Muscle layer of colon (tissue), 2 donors: ENCODE measurements at regions not wholly inside any gene's neighbourhood (a gene's known extent, or its start where the extent isn't known, plus 50 kb on each side); places are given as distances from the start of the nearest gene placed in this dataset.

Source experiments
- H3K27ac ChIP-seq: one replicate; pipeline ENCODE4 v1.7.0; 2013; ENCODE audit warnings: low read depth, mild to moderate bottlenecking, low read length, moderate library complexity
- H3K27me3 ChIP-seq, 2 donors: one replicate each; pipeline ENCODE4 v1.7.0; 2013; ENCODE audit warnings: low read length in 2 of 2, mild to moderate bottlenecking in 2 of 2; ENCODE audit not compliant: insufficient read depth in 2 of 2, control insufficient read depth in 1 of 2
- H3K36me3 ChIP-seq: one replicate; pipeline ENCODE4 v1.7.0; 2013; ENCODE audit warnings: mild to moderate bottlenecking, low read length; ENCODE audit not compliant: insufficient read depth
- H3K4me1 ChIP-seq: one replicate; pipeline ENCODE4 v1.7.0; 2013; ENCODE audit warnings: mild to moderate bottlenecking, low read length; ENCODE audit not compliant: insufficient read depth
- H3K4me3 ChIP-seq, 2 donors: one replicate each; pipeline ENCODE4 v1.7.0; 2013; ENCODE audit warnings: low read length in 2 of 2, low read depth in 1 of 2, mild to moderate bottlenecking in 1 of 2, moderate library complexity in 1 of 2
- H3K9ac ChIP-seq: one replicate; pipeline ENCODE4 v1.7.0; 2013; ENCODE audit warnings: low read length
- H3K9me3 ChIP-seq: one replicate; pipeline ENCODE4 v1.7.0; 2013; ENCODE audit warnings: mild to moderate bottlenecking, low read length
- donor health status: abdominal sarcoma.
- donor health status: Adenocarcinoma of cecum.

- Histone ChIP-seq H3K4me1 (no peaks in the 10 kb centered on the region), H3K27me3 (no peaks in the 10 kb centered on the region), H3K9me3 (no peaks in the 10 kb centered on the region)
These were observed 51.4 kb upstream of the ITM2B start for GRCh38 chr13:48181482-48182145.

GRCh38 chr13:48178126-48178525 is 54.9 kb upstream of the ITM2B start:
- no peaks in the 10 kb centered on the region for H3K36me3 ChIP-seq
- H3K27me3 ChIP-seq: no peaks in the 10 kb centered on the region
- no peak overlapping the region for H3K27ac ChIP-seq
- H3K4me1 ChIP-seq: no peaks in the 10 kb centered on the region
- no peak overlapping the region for H3K4me3 ChIP-seq
- no peak overlapping the region for H3K9ac ChIP-seq
- H3K9me3 ChIP-seq: no peaks in the 10 kb centered on the region

More at GRCh38 chr13:48181482-48182145, 51.4 kb upstream of the ITM2B start:
- Histone ChIP-seq H3K4me3 (no peak overlapping the region), H3K36me3 (no peaks in the 10 kb centered on the region), H3K27ac (no peak overlapping the region), H3K9ac (no peak overlapping the region)

- Histone ChIP-seq H3K4me3 (no peak overlapping the region), H3K9ac (no peak overlapping the region), H3K27me3 (no peaks in the 10 kb centered on the region), H3K36me3 (no peaks in the 10 kb centered on the region), H3K27ac (no peak overlapping the region), H3K4me1 (no peaks in the 10 kb centered on the region), H3K9me3 (no peaks in the 10 kb centered on the region)
These were observed 56.2 kb upstream of the ITM2B start for GRCh38 chr13:48176781-48177180.

- H3K27me3 ChIP-seq: no peaks in the 10 kb centered on the region
- H3K27ac ChIP-seq: no peak overlapping the region
- H3K9me3 ChIP-seq: no peaks in the 10 kb centered on the region
- no peak overlapping the region for H3K9ac ChIP-seq
- H3K4me1 ChIP-seq: no peaks in the 10 kb centered on the region
- H3K4me3 ChIP-seq: no peak overlapping the region
- H3K36me3 ChIP-seq: no peaks in the 10 kb centered on the region
These were observed 57.8 kb upstream of the ITM2B start for GRCh38 chr13:48175185-48175584.

GRCh38 chr13:48167866-48168265 is 65.1 kb upstream of the ITM2B start:
- H3K4me1 ChIP-seq: no peaks in the 10 kb centered on the region
- no peak overlapping the region for H3K9ac ChIP-seq
- no peaks in the 10 kb centered on the region for H3K9me3 ChIP-seq
- no peak overlapping the region for H3K27ac ChIP-seq
- H3K36me3 ChIP-seq: no peaks in the 10 kb centered on the region
- no peak overlapping the region for H3K4me3 ChIP-seq
- no peaks in the 10 kb centered on the region for H3K27me3 ChIP-seq

- Histone ChIP-seq H3K4me1 (peaks cover 5% of the 10 kb centered on the region), H3K9ac (no peak overlapping the region), H3K27ac (no peak overlapping the region), H3K9me3 (no peaks in the 10 kb centered on the region), H3K27me3 (no peaks in the 10 kb centered on the region), H3K36me3 (no peaks in the 10 kb centered on the region), H3K4me3 (no peak overlapping the region)
These were observed 67.3 kb upstream of the ITM2B start for GRCh38 chr13:48165727-48166126.

GRCh38 chr13:48165063-48165462 is 67.9 kb upstream of the ITM2B start:
- Histone ChIP-seq H3K27ac (no peak overlapping the region), H3K4me3 (no peak overlapping the region), H3K36me3 (no peaks in the 10 kb centered on the region), H3K27me3 (no peaks in the 10 kb centered on the region), H3K9ac (no peak overlapping the region), H3K9me3 (no peaks in the 10 kb centered on the region), H3K4me1 (peaks cover 8% of the 10 kb centered on the region)

- H3K27me3 ChIP-seq: no peaks in the 10 kb centered on the region
- H3K9ac ChIP-seq: no peak overlapping the region
- H3K27ac ChIP-seq: no peak overlapping the region
- H3K4me3 ChIP-seq: no peak overlapping the region
- H3K36me3 ChIP-seq: no peaks in the 10 kb centered on the region
- H3K9me3 ChIP-seq: no peaks in the 10 kb centered on the region
- peaks cover 10% of the 10 kb centered on the region for H3K4me1 ChIP-seq
These were observed 68.2 kb upstream of the MED4 start for GRCh38 chr13:48163061-48163460.

- peaks cover 10% of the 10 kb centered on the region for H3K4me1 ChIP-seq
- no peak overlapping the region for H3K27ac ChIP-seq
- H3K27me3 ChIP-seq: no peaks in the 10 kb centered on the region
- H3K9me3 ChIP-seq: no peaks in the 10 kb centered on the region
- H3K9ac ChIP-seq: no peak overlapping the region
- no peak overlapping the region for H3K4me3 ChIP-seq
- H3K36me3 ChIP-seq: no peaks in the 10 kb centered on the region
These were observed 67.3 kb upstream of the MED4 start for GRCh38 chr13:48162217-48162616.

- H3K4me3 ChIP-seq: no peak overlapping the region
- H3K4me1 ChIP-seq: peaks cover 10% of the 10 kb centered on the region
- no peaks in the 10 kb centered on the region for H3K9me3 ChIP-seq
- no peak overlapping the region for H3K9ac ChIP-seq
- no peaks in the 10 kb centered on the region for H3K27me3 ChIP-seq
- no peaks in the 10 kb centered on the region for H3K36me3 ChIP-seq
- no peak overlapping the region for H3K27ac ChIP-seq
These were observed 66.8 kb upstream of the MED4 start for GRCh38 chr13:48161530-48162179.

GRCh38 chr13:48160606-48161278 is 65.8 kb upstream of the MED4 start:
- no peak overlapping the region for H3K9ac ChIP-seq
- H3K36me3 ChIP-seq: no peaks in the 10 kb centered on the region
- no peaks in the 10 kb centered on the region for H3K27me3 ChIP-seq
- H3K4me1 ChIP-seq: peaks cover 10% of the 10 kb centered on the region
- H3K9me3 ChIP-seq: no peaks in the 10 kb centered on the region
- peak overlapping the region; percentile 13 for H3K27ac ChIP-seq
- no peak overlapping the region for H3K4me3 ChIP-seq
